SK-N-SH (cell line): ENCODE measurements at regions not wholly inside any gene's neighbourhood (a gene's known extent, or its start where the extent isn't known, plus 50 kb on each side); places are given as distances from the start of the nearest gene placed in this dataset.

ENCODE experiments used
- CTCF ChIA-PET: fragments of 300-600, 350-600 bp; formaldehyde crosslinking; extraction: SDS; loops from one replicate; lab custom pipeline; 2021; lab: Yijun Ruan, JAX
- POLR2A ChIA-PET: fragments of 350-600 bp; sonication (Branson Sonifier 250); formaldehyde crosslinking; extraction: SDS; loops from one replicate; lab custom pipeline; 2020; ENCODE audit warnings: antibody characterized with exemption, inconsistent platforms; lab: Yijun Ruan, JAX
- DNase-seq: peaks from one replicate; pipeline ENCODE4 v3.0.0; 2012
- H2AFZ ChIP-seq: fragments of 200-600 bp; sonication (generic); 2 replicates; pipeline ENCODE4 v1.8.1; 2016; ENCODE audit warnings: antibody characterized with exemption, mild to moderate bottlenecking, low read depth
- H3F3A ChIP-seq: fragments of 200-600 bp; sonication (generic); replicated peaks from 2 replicates; pipeline ENCODE3; 2016; ENCODE audit warnings: antibody characterized with exemption, mild to moderate bottlenecking; ENCODE audit not compliant: insufficient read depth
- H3K27ac ChIP-seq, 2 experiments: fragments of 200-500 bp in 1 of 2; fragments of 200-600 bp in 1 of 2; sonication (Bioruptor generic) in 1 of 2; sonication (generic), shearing (Covaris generic) in 1 of 2; 2 replicates each; pipeline versions ENCODE4 v1.5.1 to v1.6.1; 2014 to 2016; ENCODE audit warnings: low read depth in 2 of 2, inconsistent platforms in 1 of 2, low read length in 1 of 2, mild to moderate bottlenecking in 1 of 2, mixed read lengths in 1 of 2
- H3K27me3 ChIP-seq: fragments of 200-600 bp; sonication (generic), shearing (Covaris generic); 2 replicates; pipeline ENCODE4 v1.6.1; 2016; ENCODE audit warnings: mixed run types; ENCODE audit not compliant: insufficient read depth
- H3K36me3 ChIP-seq, 2 experiments: fragments of 200-500 bp in 1 of 2; fragments of 200-600 bp in 1 of 2; sonication (Bioruptor generic) in 1 of 2; sonication (generic) in 1 of 2; replicated peaks in 1 of 2; 2 replicates each; pipeline versions ENCODE3 to v1.5.1; 2014 to 2016; ENCODE audit warnings: low read length in 1 of 2, mild to moderate bottlenecking in 1 of 2; ENCODE audit not compliant: insufficient read depth in 2 of 2, control insufficient read depth in 1 of 2
- H3K4me1 ChIP-seq, 2 experiments: fragments of 200-500 bp in 1 of 2; fragments of 200-600 bp in 1 of 2; sonication (Bioruptor generic) in 1 of 2; sonication (generic), shearing (Covaris generic) in 1 of 2; 2 replicates each; pipeline versions ENCODE4 v1.5.1 to v1.6.1; 2014 to 2016; ENCODE audit warnings: low read depth in 1 of 2, low read length in 1 of 2, mixed run types in 1 of 2; ENCODE audit not compliant: insufficient read depth in 2 of 2, control insufficient read depth in 1 of 2
- H3K4me2 ChIP-seq: fragments of 200-600 bp; sonication (generic), shearing (Covaris generic); 2 replicates; pipeline ENCODE4 v1.6.1; 2017; ENCODE audit warnings: mixed run types
- H3K4me3 ChIP-seq, 2 experiments: fragments of 200-500 bp in 1 of 2; fragments of 200-600 bp in 1 of 2; sonication (Bioruptor generic) in 1 of 2; sonication (generic), shearing (Covaris generic) in 1 of 2; 2 replicates each; pipeline versions ENCODE4 v1.5.1 to v1.8.1; 2014 to 2016; ENCODE audit warnings: low read depth in 2 of 2, inconsistent platforms in 1 of 2, low read length in 1 of 2, mild to moderate bottlenecking in 1 of 2, mixed read lengths in 1 of 2, moderate library complexity in 1 of 2
- H3K79me2 ChIP-seq: fragments of 200-600 bp; sonication (generic); 2 replicates; pipeline ENCODE4 v1.8.1; 2017; ENCODE audit warnings: mild to moderate bottlenecking; ENCODE audit not compliant: insufficient read depth
- H3K9ac ChIP-seq: fragments of 200-600 bp; sonication (generic); 2 replicates; pipeline ENCODE4 v1.6.1; 2017; ENCODE audit warnings: mixed run types
- H3K9me2 ChIP-seq: fragments of 200-600 bp; sonication (generic); 2 replicates; pipeline ENCODE4 v1.6.1; 2017; ENCODE audit warnings: mixed run types
- H3K9me3 ChIP-seq: fragments of 200-600 bp; sonication (generic); 2 replicates; pipeline ENCODE4 v1.6.1; 2017; ENCODE audit warnings: mixed run types, mild to moderate bottlenecking, moderate library complexity
- H4K20me1 ChIP-seq: fragments of 200-600 bp; sonication (generic); 2 replicates; pipeline ENCODE4 v1.6.1; 2017; ENCODE audit warnings: mild to moderate bottlenecking, mixed run types; ENCODE audit not compliant: insufficient read depth
- EP300 ChIP-seq, 2 experiments: IDR thresholded peaks; 2 replicates each; pipeline versions ENCODE4 v1.4.0 to v1.6.1; 2012; ENCODE audit warnings: borderline replicate concordance in 1 of 2, low read depth in 1 of 2, low read length in 1 of 2
- EZH2phosphoT487 ChIP-seq: fragments of 200-600 bp; sonication (generic); IDR thresholded peaks from 2 replicates; pipeline ENCODE4 v1.6.1; 2017; ENCODE audit warnings: low read depth, mixed run types, mild to moderate bottlenecking, antibody characterized with exemption, moderate library complexity, borderline replicate concordance
- FOXM1 ChIP-seq: IDR thresholded peaks from 2 replicates; pipeline ENCODE4 v1.4.0; 2012; ENCODE audit warnings: low read depth, mild to moderate bottlenecking
- MXI1 ChIP-seq: IDR thresholded peaks from 2 replicates; pipeline ENCODE4 v1.6.1; 2012; ENCODE audit warnings: mild to moderate bottlenecking, low read depth, low read length, improper control_type of control experiment
- NFIC ChIP-seq: IDR thresholded peaks from 2 replicates; pipeline ENCODE4 v1.4.0; 2012; ENCODE audit warnings: borderline replicate concordance
- NRF1 ChIP-seq: IDR thresholded peaks from 2 replicates; pipeline ENCODE4 v1.6.1; 2012; ENCODE audit warnings: low read depth, mild to moderate bottlenecking, low read length
- RFX5 ChIP-seq: IDR thresholded peaks from 2 replicates; pipeline ENCODE4 v1.6.1; 2012; ENCODE audit warnings: mild to moderate bottlenecking, improper control_type of control experiment, low read length
- RXRA ChIP-seq: IDR thresholded peaks from 2 replicates; pipeline ENCODE4 v1.4.0; 2012; ENCODE audit warnings: low read depth, mild to moderate bottlenecking, borderline replicate concordance
- TEAD4 ChIP-seq: IDR thresholded peaks from 2 replicates; pipeline ENCODE4 v1.4.0; 2012; ENCODE audit warnings: mild to moderate bottlenecking, borderline replicate concordance; ENCODE audit not compliant: insufficient read depth
- WGBS: methylation state at CpG from one replicate; pipeline ENCODE4 v1.1.6; 2017; ENCODE audit warnings: low lambda C conversion rate; 5-methylcytosine and 5-hydroxymethylcytosine counted together
- TF ChIP-seq, protein P1 (sequence below): IDR thresholded peaks from 2 replicates; pipeline ENCODE4 v1.6.1; 2012; ENCODE audit warnings: mild to moderate bottlenecking, low read depth, low read length, moderate library complexity
- TF ChIP-seq, protein P2 (sequence below): fragments of 150-350 bp; IDR thresholded peaks from 2 replicates; pipeline ENCODE4 v1.6.1; 2017; ENCODE audit warnings: antibody characterized with exemption, low read length, low read depth, borderline replicate concordance
- TF ChIP-seq, protein P3 (sequence below): fragments of 200-600 bp; sonication (generic); IDR thresholded peaks from 2 replicates; pipeline ENCODE4 v1.6.1; 2017; ENCODE audit warnings: antibody characterized with exemption, mild to moderate bottlenecking, moderate library complexity
- TF ChIP-seq, protein P4 (sequence below): fragments of 150-350 bp; IDR thresholded peaks from 2 replicates; pipeline ENCODE4 v1.6.1; 2016; ENCODE audit warnings: mild to moderate bottlenecking, low read depth, low read length
- TF ChIP-seq, protein P5 (sequence below): IDR thresholded peaks from 2 replicates; pipeline ENCODE4 v1.4.0; 2012; ENCODE audit warnings: low read depth
- TF ChIP-seq, protein P6 (sequence below): IDR thresholded peaks from 2 replicates; pipeline ENCODE4; 2012

DNA sequence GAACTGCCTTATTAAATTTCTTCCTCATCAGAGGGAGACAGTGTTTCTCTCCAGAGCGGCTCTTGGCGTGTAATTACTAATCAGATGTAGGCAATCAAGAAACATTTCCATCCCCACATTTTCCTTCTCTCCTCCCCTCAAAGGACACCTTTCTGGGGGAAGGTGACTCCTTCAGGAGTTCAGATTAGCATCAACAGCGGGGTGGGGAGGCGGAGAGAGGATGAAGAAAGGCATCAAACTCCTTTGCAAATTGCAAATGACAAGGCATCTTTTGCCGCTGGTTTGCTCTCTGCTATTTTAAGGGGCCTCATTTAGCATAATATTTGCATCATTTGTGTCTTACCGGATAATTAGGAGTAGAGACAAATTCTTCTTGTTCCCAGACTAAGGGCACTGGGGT lies 231.7 kb upstream of the SRRM4 start (continued):
- TF ChIP-seq, protein P1, sequence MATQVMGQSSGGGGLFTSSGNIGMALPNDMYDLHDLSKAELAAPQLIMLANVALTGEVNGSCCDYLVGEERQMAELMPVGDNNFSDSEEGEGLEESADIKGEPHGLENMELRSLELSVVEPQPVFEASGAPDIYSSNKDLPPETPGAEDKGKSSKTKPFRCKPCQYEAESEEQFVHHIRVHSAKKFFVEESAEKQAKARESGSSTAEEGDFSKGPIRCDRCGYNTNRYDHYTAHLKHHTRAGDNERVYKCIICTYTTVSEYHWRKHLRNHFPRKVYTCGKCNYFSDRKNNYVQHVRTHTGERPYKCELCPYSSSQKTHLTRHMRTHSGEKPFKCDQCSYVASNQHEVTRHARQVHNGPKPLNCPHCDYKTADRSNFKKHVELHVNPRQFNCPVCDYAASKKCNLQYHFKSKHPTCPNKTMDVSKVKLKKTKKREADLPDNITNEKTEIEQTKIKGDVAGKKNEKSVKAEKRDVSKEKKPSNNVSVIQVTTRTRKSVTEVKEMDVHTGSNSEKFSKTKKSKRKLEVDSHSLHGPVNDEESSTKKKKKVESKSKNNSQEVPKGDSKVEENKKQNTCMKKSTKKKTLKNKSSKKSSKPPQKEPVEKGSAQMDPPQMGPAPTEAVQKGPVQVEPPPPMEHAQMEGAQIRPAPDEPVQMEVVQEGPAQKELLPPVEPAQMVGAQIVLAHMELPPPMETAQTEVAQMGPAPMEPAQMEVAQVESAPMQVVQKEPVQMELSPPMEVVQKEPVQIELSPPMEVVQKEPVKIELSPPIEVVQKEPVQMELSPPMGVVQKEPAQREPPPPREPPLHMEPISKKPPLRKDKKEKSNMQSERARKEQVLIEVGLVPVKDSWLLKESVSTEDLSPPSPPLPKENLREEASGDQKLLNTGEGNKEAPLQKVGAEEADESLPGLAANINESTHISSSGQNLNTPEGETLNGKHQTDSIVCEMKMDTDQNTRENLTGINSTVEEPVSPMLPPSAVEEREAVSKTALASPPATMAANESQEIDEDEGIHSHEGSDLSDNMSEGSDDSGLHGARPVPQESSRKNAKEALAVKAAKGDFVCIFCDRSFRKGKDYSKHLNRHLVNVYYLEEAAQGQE = no peak
- TF ChIP-seq FOXM1 = no peak
- no peak for TF ChIP-seq MXI1
- TF ChIP-seq RXRA = no peak
- TF ChIP-seq, protein P2, sequence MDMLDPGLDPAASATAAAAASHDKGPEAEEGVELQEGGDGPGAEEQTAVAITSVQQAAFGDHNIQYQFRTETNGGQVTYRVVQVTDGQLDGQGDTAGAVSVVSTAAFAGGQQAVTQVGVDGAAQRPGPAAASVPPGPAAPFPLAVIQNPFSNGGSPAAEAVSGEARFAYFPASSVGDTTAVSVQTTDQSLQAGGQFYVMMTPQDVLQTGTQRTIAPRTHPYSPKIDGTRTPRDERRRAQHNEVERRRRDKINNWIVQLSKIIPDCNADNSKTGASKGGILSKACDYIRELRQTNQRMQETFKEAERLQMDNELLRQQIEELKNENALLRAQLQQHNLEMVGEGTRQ = no peak
- TF ChIP-seq NRF1 = no peak

DNA sequence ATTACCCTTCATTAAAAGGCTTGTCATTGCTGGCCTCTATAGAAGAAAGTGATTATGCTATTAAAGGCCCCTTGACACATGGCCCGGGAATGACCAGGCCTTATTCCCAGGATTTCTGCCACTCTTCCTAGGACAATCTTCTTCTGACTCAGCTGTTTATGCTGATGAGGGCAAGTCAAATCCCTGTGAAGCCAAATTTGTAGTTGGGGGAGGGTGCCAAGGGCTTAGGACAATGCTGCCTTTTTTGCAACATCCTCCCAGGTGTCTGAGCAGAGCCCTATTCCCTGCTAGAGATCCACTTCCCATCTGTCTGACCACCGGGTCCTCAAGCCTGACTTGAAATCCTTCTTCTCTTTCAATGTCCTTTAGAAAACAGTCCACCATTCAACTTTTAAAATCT lies 230.7 kb upstream of the SRRM4 start:
- TF ChIP-seq, protein P2 = no peak
- TF ChIP-seq NFIC = no peak
- no peak for TF ChIP-seq RFX5
- TF ChIP-seq, protein P3, sequence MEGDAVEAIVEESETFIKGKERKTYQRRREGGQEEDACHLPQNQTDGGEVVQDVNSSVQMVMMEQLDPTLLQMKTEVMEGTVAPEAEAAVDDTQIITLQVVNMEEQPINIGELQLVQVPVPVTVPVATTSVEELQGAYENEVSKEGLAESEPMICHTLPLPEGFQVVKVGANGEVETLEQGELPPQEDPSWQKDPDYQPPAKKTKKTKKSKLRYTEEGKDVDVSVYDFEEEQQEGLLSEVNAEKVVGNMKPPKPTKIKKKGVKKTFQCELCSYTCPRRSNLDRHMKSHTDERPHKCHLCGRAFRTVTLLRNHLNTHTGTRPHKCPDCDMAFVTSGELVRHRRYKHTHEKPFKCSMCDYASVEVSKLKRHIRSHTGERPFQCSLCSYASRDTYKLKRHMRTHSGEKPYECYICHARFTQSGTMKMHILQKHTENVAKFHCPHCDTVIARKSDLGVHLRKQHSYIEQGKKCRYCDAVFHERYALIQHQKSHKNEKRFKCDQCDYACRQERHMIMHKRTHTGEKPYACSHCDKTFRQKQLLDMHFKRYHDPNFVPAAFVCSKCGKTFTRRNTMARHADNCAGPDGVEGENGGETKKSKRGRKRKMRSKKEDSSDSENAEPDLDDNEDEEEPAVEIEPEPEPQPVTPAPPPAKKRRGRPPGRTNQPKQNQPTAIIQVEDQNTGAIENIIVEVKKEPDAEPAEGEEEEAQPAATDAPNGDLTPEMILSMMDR = no peak
- no peak for TF ChIP-seq EZH2phosphoT487
- no peak for TF ChIP-seq EP300 (IDR thresholded peaks at IDR 0.05; ENCODE audit: borderline replicate concordance in 1 of 2, low read depth in 1 of 2, low read length in 1 of 2)
- TF ChIP-seq, protein P4, sequence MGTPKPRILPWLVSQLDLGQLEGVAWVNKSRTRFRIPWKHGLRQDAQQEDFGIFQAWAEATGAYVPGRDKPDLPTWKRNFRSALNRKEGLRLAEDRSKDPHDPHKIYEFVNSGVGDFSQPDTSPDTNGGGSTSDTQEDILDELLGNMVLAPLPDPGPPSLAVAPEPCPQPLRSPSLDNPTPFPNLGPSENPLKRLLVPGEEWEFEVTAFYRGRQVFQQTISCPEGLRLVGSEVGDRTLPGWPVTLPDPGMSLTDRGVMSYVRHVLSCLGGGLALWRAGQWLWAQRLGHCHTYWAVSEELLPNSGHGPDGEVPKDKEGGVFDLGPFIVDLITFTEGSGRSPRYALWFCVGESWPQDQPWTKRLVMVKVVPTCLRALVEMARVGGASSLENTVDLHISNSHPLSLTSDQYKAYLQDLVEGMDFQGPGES = no peak
- TF ChIP-seq, protein P5, sequence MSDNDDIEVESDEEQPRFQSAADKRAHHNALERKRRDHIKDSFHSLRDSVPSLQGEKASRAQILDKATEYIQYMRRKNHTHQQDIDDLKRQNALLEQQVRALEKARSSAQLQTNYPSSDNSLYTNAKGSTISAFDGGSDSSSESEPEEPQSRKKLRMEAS = no peak
- TF ChIP-seq TEAD4 = no peak
- TF ChIP-seq, protein P6, sequence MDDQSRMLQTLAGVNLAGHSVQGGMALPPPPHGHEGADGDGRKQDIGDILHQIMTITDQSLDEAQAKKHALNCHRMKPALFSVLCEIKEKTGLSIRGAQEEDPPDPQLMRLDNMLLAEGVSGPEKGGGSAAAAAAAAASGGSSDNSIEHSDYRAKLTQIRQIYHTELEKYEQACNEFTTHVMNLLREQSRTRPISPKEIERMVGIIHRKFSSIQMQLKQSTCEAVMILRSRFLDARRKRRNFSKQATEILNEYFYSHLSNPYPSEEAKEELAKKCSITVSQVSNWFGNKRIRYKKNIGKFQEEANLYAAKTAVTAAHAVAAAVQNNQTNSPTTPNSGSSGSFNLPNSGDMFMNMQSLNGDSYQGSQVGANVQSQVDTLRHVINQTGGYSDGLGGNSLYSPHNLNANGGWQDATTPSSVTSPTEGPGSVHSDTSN = no peak
- CTCF ChIA-PET = no interaction called here
- H3K79me2 ChIP-seq = no peaks in the 10 kb centered on the region
- H3K9me3 ChIP-seq = no peaks in the 10 kb centered on the region
- H4K20me1 ChIP-seq = no peaks in the 10 kb centered on the region
- 33% methylated on average over 2 of the region's 2 CpGs for WGBS
- no peak for DNase-seq
- no peaks in the 10 kb centered on the region for H3F3A ChIP-seq
- H3K4me1 ChIP-seq = no peaks in the 10 kb centered on the region
- H3K36me3 ChIP-seq = no peaks in the 10 kb centered on the region
- POLR2A ChIA-PET = no interaction called here
- no peaks in the 10 kb centered on the region for H3K27me3 ChIP-seq
- H3K9ac ChIP-seq = no peak overlapping the region
- H3K4me3 ChIP-seq = no peak overlapping the region
- no peak overlapping the region for H3K27ac ChIP-seq
- no peak overlapping the region for H2AFZ ChIP-seq
- H3K4me2 ChIP-seq = no peak overlapping the region
- H3K9me2 ChIP-seq = no peaks in the 10 kb centered on the region
